A172 (cell line): ENCODE measurements at regions not wholly inside any gene's neighbourhood (a gene's known extent, or its start where the extent isn't known, plus 50 kb on each side); places are given as distances from the start of the nearest gene placed in this dataset.

Source experiments
- DNase-seq: peaks from one replicate; pipeline ENCODE4 v3.0.0-alpha.2; 2015; ENCODE audit warnings: low spot score

- no peak for DNase-seq
Observed at GRCh38 chr9:1267141-1267570, 217.0 kb downstream of the DMRT2 start.

- DNase-seq = no peak
Observed at GRCh38 chr9:1267581-1267980, 217.4 kb downstream of the DMRT2 start.

GRCh38 chr9:1269533-1270315, 219.6 kb downstream of the DMRT2 start:
- DNase-seq = no peak

GRCh38 chr9:1271367-1271766, 221.2 kb downstream of the DMRT2 start:
- DNase-seq = no peak

GRCh38 chr9:1271786-1272185, 221.6 kb downstream of the DMRT2 start:
- no peak for DNase-seq

GRCh38 chr9:1272488-1272887, 222.3 kb downstream of the DMRT2 start:
- no peak for DNase-seq

- peak; percentile 20 for DNase-seq
Observed at GRCh38 chr9:1273859-1274258, 223.7 kb downstream of the DMRT2 start.

GRCh38 chr9:1274334-1274733, 224.2 kb downstream of the DMRT2 start:
- no peak for DNase-seq

GRCh38 chr9:1276474-1276873, 226.3 kb downstream of the DMRT2 start:
- no peak for DNase-seq

- no peak for DNase-seq
Observed at GRCh38 chr9:1284727-1285126, 234.6 kb downstream of the DMRT2 start.

- no peak for DNase-seq
Observed at GRCh38 chr9:1285526-1285925, 235.4 kb downstream of the DMRT2 start.

GRCh38 chr9:1292384-1292783, 242.2 kb downstream of the DMRT2 start:
- no peak for DNase-seq

- no peak for DNase-seq
Observed at GRCh38 chr9:1294641-1295258, 244.6 kb downstream of the DMRT2 start.

GRCh38 chr9:1296331-1296730, 246.2 kb downstream of the DMRT2 start:
- DNase-seq = no peak

- no peak for DNase-seq
Observed at GRCh38 chr9:1298046-1298445, 247.9 kb downstream of the DMRT2 start.

- no peak for DNase-seq
Observed at GRCh38 chr9:1300941-1301340, 250.8 kb downstream of the DMRT2 start.

- DNase-seq = no peak
Observed at GRCh38 chr9:1303932-1304331, 253.8 kb downstream of the DMRT2 start.

- DNase-seq = no peak
Observed at GRCh38 chr9:1311462-1312042, 261.4 kb downstream of the DMRT2 start.

- DNase-seq = no peak
Observed at GRCh38 chr9:1319436-1319835, 269.3 kb downstream of the DMRT2 start.

GRCh38 chr9:1320051-1320557, 269.9 kb downstream of the DMRT2 start:
- DNase-seq = no peak

GRCh38 chr9:1320607-1321195, 270.5 kb downstream of the DMRT2 start:
- DNase-seq = no peak

GRCh38 chr9:1327467-1327866, 277.3 kb downstream of the DMRT2 start:
- no peak for DNase-seq

- DNase-seq = no peak
Observed at GRCh38 chr9:1328341-1328740, 278.2 kb downstream of the DMRT2 start.
